Aorta (tissue), 5 donors: ENCODE measurements at regions not wholly inside any gene's neighbourhood (a gene's known extent, or its start where the extent isn't known, plus 50 kb on each side); places are given as distances from the start of the nearest gene placed in this dataset.
A peak's percentile ranks its signal among the peaks of the same experiment; 100 is the strongest.
"Not testable (repeated sequence)": the region's sequence is repeated elsewhere in the genome, so short reads cannot be mapped to it uniquely, and the experiment has no call there.

ENCODE experiments used
- ATAC-seq: fragments of 200-7000 bp; cut with Tn5 transposase; one replicate; pipeline ENCODE4 v1.9.1; 2022; ENCODE audit warnings: moderate library complexity; ENCODE audit not compliant: low FRiP score
- DNase-seq, 2 donors: peaks; one replicate each; pipeline ENCODE4 v3.0.0-alpha.2; 2020
- H3K27ac ChIP-seq, 2 donors: one replicate each; pipeline ENCODE4 v1.5.1; 2013; ENCODE audit warnings: low read length in 2 of 2, mild to moderate bottlenecking in 2 of 2, moderate library complexity in 2 of 2, control low read depth in 1 of 2, inconsistent platforms in 1 of 2, low read depth in 1 of 2
- H3K27me3 ChIP-seq, 2 donors: one replicate each; pipeline ENCODE4 v1.6.1; 2013; ENCODE audit warnings: control low read depth in 1 of 2, low read length in 1 of 2, mild to moderate bottlenecking in 1 of 2, moderate library complexity in 1 of 2; ENCODE audit not compliant: insufficient read depth in 2 of 2, control insufficient read depth in 1 of 2
- H3K36me3 ChIP-seq, 2 donors: one replicate each; pipeline ENCODE4 v1.6.1; 2013; ENCODE audit warnings: control low read depth in 1 of 2, low read length in 1 of 2, mild to moderate bottlenecking in 1 of 2; ENCODE audit not compliant: insufficient read depth in 2 of 2, control insufficient read depth in 1 of 2
- H3K4me1 ChIP-seq, 2 donors: one replicate each; pipeline ENCODE4 v1.6.1; 2013; ENCODE audit warnings: low read length in 2 of 2, control low read depth in 1 of 2, mild to moderate bottlenecking in 1 of 2, moderate library complexity in 1 of 2; ENCODE audit not compliant: insufficient read depth in 2 of 2, control insufficient read depth in 1 of 2
- H3K4me3 ChIP-seq, 2 donors: one replicate each; pipeline ENCODE4 v1.5.1; 2013; ENCODE audit warnings: low read length in 2 of 2, control low read depth in 1 of 2, mild to moderate bottlenecking in 1 of 2
- H3K9me3 ChIP-seq: one replicate; pipeline ENCODE4 v1.6.1; 2013; ENCODE audit warnings: mild to moderate bottlenecking, low read length; ENCODE audit not compliant: control insufficient read depth
- WGBS, 2 donors: extraction: QIAGEN DNeasy Blood & Tissue Kit; methylation state at CpG; one replicate each; pipeline ENCODE4 v1.1.7; 2013; 5-methylcytosine and 5-hydroxymethylcytosine counted together
- intact Hi-C, 2 donors: fragments of 100-400 bp; cut with DNase I; formaldehyde crosslinking; loops; one replicate each; pipeline versions ENCODE4 v1.14.2 to v1.15.0; 2022
- donor health status: healthy with polysubstance abuse.
- donor health status: Bipolar disorder and iron deficiency.
- donor health status: DM: no; HTN: no; CAD: no.
- donor health status: DM: no; HTN: no; CAD: no.
- donor health status: DM: yes; HTN: yes; CAD: no.

DNA sequence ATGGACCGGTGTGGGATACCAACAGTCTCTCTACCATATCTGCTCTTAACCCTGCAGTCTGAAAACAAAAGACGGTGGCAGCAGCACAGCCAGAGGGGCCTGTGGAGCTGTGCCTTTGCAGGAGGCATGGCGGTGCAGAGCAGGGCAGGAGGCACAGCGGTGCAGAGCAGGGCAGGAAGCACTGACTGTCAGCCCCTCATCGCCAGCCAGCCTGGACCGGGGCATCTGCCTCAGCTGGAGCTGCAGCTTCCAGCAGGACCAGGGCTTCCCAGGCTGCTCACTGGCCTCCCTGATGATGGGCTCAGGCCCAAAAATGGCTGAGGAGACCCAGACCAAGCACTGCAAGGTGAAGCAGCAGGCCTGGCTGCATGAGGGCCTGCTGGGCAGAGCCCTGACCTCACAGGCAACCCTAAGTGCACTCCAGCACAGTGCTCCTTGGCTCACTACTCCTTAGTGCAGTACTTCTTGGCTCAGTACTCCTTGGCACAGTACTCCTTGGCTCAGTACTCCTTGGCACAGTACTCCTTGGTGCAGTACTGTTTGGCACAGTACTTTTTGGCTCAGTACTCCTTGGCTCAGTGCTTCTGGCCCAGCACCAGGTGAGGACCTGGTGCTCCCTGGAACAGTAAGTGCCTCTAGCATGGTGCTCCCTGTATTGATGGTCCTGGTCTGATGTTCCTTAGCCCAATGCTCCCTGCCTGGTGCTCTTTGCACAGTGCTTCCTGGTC lies 78.0 kb downstream of the DHCR7 start:
- DNase-seq (no peak), ATAC-seq (no peak)
- WGBS, 2 donors, result 89 to 90% methylated on average over 6 of the region's 6 CpGs
- H3K4me1 ChIP-seq, result no peaks in the 10 kb centered on the region
- no peaks in the 10 kb centered on the region for H3K27me3 ChIP-seq
- no peak overlapping the region for H3K27ac ChIP-seq
- intact Hi-C loops, result loop anchor here in 1 of 2 donors (10.0 kb wide), 1 partner anchor 905 kb away; no protein-coding TSS in a partner anchor
- no peak overlapping the region for H3K4me3 ChIP-seq
- H3K36me3 ChIP-seq, result no peaks in the 10 kb centered on the region
- H3K9me3 ChIP-seq, result no peaks in the 10 kb centered on the region

DNA sequence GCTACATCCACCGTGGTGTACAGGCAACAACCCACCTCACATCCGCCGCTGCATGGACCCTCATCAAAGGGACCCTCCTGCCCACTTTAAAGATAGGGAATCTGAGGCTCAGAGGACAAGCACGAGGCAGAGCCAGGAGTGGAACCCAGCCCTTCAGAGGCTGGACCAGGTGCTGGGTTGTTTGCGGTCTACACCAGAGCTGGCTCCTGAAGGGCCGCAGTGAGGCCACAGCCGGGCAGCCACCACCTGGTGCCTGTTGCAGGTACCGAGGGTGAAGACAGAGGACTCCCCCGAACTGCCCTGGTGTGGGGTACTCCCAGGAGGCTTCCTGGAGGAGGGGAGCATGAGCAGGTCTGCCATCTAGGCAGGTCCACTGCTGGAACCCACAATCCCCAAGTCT lies 78.8 kb downstream of the DHCR7 start:
- no peak for DNase-seq
- no peaks in the 10 kb centered on the region for H3K9me3 ChIP-seq
- ATAC-seq, result no peak
- intact Hi-C loops, result no loop called here
- H3K27me3 ChIP-seq, result no peaks in the 10 kb centered on the region
- no peaks in the 10 kb centered on the region for H3K36me3 ChIP-seq
- H3K4me3 ChIP-seq, result no peak overlapping the region
- no peaks in the 10 kb centered on the region for H3K4me1 ChIP-seq
- H3K27ac ChIP-seq, result no peak overlapping the region
- WGBS, 2 donors, result 89 to 92% methylated on average over 9 of the region's 9 CpGs

DNA sequence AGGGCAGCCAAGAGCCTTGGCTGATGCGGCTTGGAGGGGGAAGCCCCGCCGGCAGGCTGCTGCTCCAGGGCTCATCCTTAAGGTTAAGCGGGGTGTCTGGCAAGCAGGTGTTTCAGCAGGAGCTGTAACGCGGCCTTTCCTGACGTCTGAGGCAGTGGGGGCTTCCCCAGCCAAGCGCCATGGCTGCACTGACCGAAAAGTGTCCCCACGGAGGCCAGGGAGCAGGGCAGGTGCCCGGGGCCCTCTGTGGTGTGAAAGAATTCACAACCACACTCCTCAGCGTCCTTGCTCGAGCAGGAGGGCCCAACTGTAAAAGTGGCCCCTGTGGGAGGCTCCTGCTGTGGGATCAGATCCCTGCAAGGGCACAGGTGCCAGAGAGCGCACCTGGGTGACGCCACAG lies 79.2 kb downstream of the DHCR7 start:
- no peaks in the 10 kb centered on the region for H3K36me3 ChIP-seq
- H3K27ac ChIP-seq, result no peak overlapping the region
- no peaks in the 10 kb centered on the region for H3K9me3 ChIP-seq
- ATAC-seq (no peak), DNase-seq (no peak)
- H3K27me3 ChIP-seq, result no peaks in the 10 kb centered on the region
- no peak overlapping the region for H3K4me3 ChIP-seq
- WGBS, 2 donors, result 74 to 83% methylated on average over 15 of the region's 15 CpGs
- intact Hi-C loops, result no loop called here
- H3K4me1 ChIP-seq, result no peaks in the 10 kb centered on the region

DNA sequence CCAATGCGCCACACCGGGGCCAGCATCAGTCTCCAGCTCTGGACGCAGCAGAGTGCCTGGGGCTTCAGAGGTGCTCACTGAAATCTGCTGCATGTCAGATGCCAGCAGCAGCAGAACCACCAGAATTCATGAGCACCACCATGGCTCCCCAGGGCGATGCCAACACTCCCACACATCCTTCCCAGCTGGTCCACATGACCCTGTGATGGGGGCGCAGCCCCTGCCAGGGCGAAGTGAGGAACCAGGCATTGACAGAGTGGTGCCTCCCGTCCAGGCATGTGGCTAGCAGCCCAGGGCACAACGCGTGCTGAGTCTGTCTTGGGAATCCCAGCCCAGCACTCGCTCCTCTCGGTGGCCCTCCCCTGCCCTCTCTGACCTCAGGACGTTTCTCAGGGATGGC lies 80.4 kb downstream of the DHCR7 start:
- ATAC-seq (no peak), DNase-seq (no peak)
- Histone ChIP-seq H3K36me3 (no peaks in the 10 kb centered on the region), H3K4me3 (no peak overlapping the region), H3K27ac (no peak overlapping the region), H3K4me1 (no peaks in the 10 kb centered on the region), H3K9me3 (no peaks in the 10 kb centered on the region), H3K27me3 (no peaks in the 10 kb centered on the region)
- intact Hi-C loops, result no loop called here
- 63 to 70% methylated on average over 12 of the region's 12 CpGs for WGBS, 2 donors

DNA sequence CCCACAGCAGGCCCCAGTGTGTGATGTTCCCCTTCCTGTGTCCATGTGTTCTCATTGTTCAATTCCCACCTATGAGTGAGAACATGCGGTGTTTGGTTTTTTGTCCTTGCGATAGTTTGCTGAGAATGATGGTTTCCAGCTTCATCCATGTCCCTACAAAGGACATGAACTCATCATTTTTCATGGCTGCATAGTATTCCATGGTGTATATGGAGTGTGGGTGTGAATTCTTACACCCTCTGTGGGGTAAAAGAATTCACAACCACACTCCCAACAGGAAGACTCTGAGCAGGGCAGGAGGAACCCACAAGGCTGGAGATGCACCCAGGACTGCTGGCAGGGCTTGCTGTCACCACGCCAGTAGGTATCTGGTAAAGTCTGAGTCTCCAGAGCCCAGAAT lies 80.9 kb downstream of the DHCR7 start:
- intact Hi-C loops, H3K27ac ChIP-seq, H3K36me3 ChIP-seq, H3K4me3 ChIP-seq, DNase-seq, H3K9me3 ChIP-seq, H3K27me3 ChIP-seq, H3K4me1 ChIP-seq, ATAC-seq: not testable (repeated sequence)
- 91 to 96% methylated on average over 1 of the region's 3 CpGs for whole genome bisulfite sequencing, 2 donors

DNA sequence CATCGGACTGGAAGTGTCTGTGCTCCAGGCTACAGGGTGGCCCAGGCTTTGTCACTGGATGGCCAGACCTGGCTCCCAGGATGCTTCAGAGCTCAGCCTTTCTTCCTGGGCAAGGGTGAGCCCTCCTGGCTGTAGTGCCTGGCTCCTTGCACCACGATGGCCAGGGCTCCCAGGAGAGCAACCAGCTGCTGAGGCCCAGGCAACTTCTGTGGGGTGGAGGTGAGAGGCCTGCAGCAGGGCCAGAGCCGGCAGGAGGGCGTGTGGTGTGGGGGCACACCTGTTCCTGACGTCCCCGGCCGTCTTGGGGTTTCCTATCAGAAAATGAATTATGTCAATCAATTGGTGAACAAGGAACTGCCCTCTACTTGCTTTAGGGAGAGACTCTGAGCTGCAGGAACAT lies 82.1 kb downstream of the DHCR7 start:
- DNase-seq, result no peak
- intact Hi-C loops, result no loop called here
- no peak overlapping the region for H3K27ac ChIP-seq
- H3K27me3 ChIP-seq, result no peaks in the 10 kb centered on the region
- no peak overlapping the region for H3K4me3 ChIP-seq
- no peak for ATAC-seq
- H3K9me3 ChIP-seq, result no peaks in the 10 kb centered on the region
- no peaks in the 10 kb centered on the region for H3K4me1 ChIP-seq
- H3K36me3 ChIP-seq, result no peaks in the 10 kb centered on the region
- WGBS, 2 donors, result 81 to 85% methylated on average over 7 of the region's 7 CpGs

DNA sequence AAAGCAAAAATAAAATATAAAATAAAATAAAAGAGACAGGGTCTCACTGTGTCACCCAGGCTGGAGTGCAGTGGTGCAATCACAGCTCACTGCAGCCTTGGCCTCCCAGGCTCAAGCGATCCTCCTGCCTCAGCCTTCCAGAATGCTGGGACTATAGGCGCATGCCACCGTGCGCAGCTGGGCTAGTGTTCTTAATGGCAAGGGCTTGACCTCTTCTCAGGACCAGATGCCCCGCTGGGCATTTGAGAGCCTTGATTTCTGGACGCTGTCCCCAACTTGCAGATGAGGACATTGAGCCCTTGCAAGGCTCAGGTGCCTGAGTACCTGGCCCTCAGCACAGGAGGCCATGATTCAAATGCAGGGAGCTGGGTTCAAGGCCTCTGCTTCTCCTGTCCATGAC lies 82.6 kb downstream of the DHCR7 start:
- intact Hi-C loops, result no loop called here
- DNase-seq (peak in 1 of 2 donors; percentile 59), ATAC-seq (no peak)
- Histone ChIP-seq H3K4me3 (no peak overlapping the region), H3K4me1 (no peaks in the 10 kb centered on the region), H3K27me3 (no peaks in the 10 kb centered on the region), H3K36me3 (no peaks in the 10 kb centered on the region), H3K27ac (no peak overlapping the region), H3K9me3 (no peaks in the 10 kb centered on the region)
- 88 to 96% methylated on average over 6 of the region's 6 CpGs for WGBS, 2 donors

DNA sequence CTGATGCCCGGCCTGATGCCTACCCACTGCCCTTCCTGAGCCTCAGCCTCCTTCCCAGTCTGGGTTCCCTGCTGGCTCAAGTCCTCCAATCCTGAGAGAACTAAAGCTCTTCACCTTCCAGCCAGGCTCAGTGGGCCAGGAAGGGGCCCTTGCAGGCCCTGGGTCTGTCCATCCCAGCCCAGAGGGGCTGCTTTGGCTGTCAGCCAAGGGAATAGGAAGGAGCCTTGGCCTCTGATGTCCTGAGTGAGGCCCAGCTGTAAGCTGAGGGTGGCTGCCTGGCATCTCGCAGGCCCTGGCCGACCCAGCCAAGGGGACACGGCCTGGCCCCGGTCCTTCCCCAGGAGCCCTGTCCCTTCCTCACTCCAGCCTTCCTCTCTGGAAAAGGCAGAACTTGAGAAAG lies 83.4 kb downstream of the DHCR7 start:
- ATAC-seq, result no peak
- intact Hi-C loops, result no loop called here
- no peaks in the 10 kb centered on the region for H3K27me3 ChIP-seq
- no peaks in the 10 kb centered on the region for H3K36me3 ChIP-seq
- H3K4me3 ChIP-seq, result no peak overlapping the region
- H3K27ac ChIP-seq, result no peak overlapping the region
- DNase-seq, result peak in 1 of 2 donors; percentile 57
- H3K4me1 ChIP-seq, result no peaks in the 10 kb centered on the region
- H3K9me3 ChIP-seq, result no peaks in the 10 kb centered on the region
- WGBS, 2 donors, result 41 to 64% methylated on average over 5 of the region's 5 CpGs

DNA sequence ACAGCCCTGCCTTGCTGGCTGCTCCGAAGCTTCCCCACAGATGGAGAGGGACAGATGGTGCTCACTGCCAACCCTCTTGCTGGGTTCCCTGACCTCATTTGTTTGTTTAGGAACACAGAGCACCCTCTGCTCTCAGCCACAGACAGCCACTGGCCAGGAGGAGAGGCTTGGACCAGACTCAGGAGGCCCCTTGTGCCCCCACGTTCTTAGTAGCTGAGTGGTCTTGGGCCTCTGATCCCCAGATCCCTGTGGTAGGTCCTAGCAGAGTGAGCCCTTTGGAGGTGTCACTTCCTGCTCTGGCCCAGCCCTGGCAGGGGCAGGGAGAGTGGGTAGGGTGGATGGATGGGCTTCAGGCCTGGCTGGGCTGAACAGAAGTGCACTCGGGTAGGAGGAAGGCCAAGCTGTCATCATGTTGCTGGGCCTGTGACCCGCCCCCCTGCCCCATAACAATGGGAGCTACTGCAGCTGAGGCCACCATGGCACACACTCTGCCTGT lies 84.0 kb downstream of the DHCR7 start:
- Histone ChIP-seq H3K27ac (no peak overlapping the region), H3K9me3 (peaks cover 1% of the 10 kb centered on the region), H3K4me1 (no peaks in the 10 kb centered on the region), H3K27me3 (no peaks in the 10 kb centered on the region), H3K36me3 (no peaks in the 10 kb centered on the region), H3K4me3 (no peak overlapping the region)
- DNase-seq (peak in 1 of 2 donors; percentile 60), ATAC-seq (peak; percentile 41)
- intact Hi-C loops, result no loop called here
- WGBS, 2 donors, result 11 to 14% methylated on average over 4 of the region's 4 CpGs
